ENCODE measurements at regions not wholly inside any gene's neighbourhood (a gene's known extent, or its start where the extent isn't known, plus 50 kb on each side); places are given as distances from the start of the nearest gene placed in this dataset.

GRCh38 chr18:5747678-5748077 lies 147.6 kb downstream of the TMEM200C start:
- no peak for TF ChIP-seq LEF1 (IDR thresholded peaks at IDR 0.05; ENCODE audit: borderline replicate concordance)
- TF ChIP-seq FOXA1 (IDR thresholded peaks at IDR 0.05) = no peak
- no peak for TF ChIP-seq SUZ12 (IDR thresholded peaks at IDR 0.05)
- no peak for TF ChIP-seq CTBP1 (IDR thresholded peaks at IDR 0.05; ENCODE audit: borderline replicate concordance)
- no peak for TF ChIP-seq HDGF (IDR thresholded peaks at IDR 0.05; ENCODE audit: borderline replicate concordance)
- no peak for TF ChIP-seq SP1 (IDR thresholded peaks at IDR 0.05)
- TF ChIP-seq BHLHE40 (IDR thresholded peaks at IDR 0.05; ENCODE audit: borderline replicate concordance) = no peak
- TF ChIP-seq, protein P1, sequence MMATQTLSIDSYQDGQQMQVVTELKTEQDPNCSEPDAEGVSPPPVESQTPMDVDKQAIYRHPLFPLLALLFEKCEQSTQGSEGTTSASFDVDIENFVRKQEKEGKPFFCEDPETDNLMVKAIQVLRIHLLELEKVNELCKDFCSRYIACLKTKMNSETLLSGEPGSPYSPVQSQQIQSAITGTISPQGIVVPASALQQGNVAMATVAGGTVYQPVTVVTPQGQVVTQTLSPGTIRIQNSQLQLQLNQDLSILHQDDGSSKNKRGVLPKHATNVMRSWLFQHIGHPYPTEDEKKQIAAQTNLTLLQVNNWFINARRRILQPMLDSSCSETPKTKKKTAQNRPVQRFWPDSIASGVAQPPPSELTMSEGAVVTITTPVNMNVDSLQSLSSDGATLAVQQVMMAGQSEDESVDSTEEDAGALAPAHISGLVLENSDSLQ (IDR thresholded peaks at IDR 0.05) = no peak
- no peak for TF ChIP-seq ARNT (IDR thresholded peaks at IDR 0.05)

All from HEK293T (cell line).